H9 (cell line): ENCODE measurements at regions not wholly inside any gene's neighbourhood (a gene's known extent, or its start where the extent isn't known, plus 50 kb on each side); places are given as distances from the start of the nearest gene placed in this dataset.

Experiments used
- DNase-seq: peaks from one replicate; pipeline ENCODE4 v3.0.0-alpha.2; 2017
- H2AFZ ChIP-seq: one replicate; pipeline ENCODE4 v1.6.1; 2013; ENCODE audit warnings: mild to moderate bottlenecking, low read length, control low read depth, moderate library complexity
- H2AK5ac ChIP-seq: 2 replicates; pipeline ENCODE4 v1.6.1; 2013; ENCODE audit warnings: low read length, control low read depth, mixed read lengths; ENCODE audit not compliant: insufficient read length
- H2BK120ac ChIP-seq: one replicate; pipeline ENCODE4 v1.6.1; 2013; ENCODE audit warnings: low read depth, mild to moderate bottlenecking, low read length, control low read depth, inconsistent platforms; ENCODE audit not compliant: poor library complexity, severe bottlenecking
- H2BK12ac ChIP-seq: 2 replicates; pipeline ENCODE4 v1.6.1; 2013; ENCODE audit warnings: low read length, control low read depth, mixed read lengths, low read depth; ENCODE audit not compliant: insufficient read length
- H2BK15ac ChIP-seq: 2 replicates; pipeline ENCODE4 v1.6.1; 2013; ENCODE audit warnings: low read depth, low read length, control low read depth
- H2BK20ac ChIP-seq: one replicate; pipeline ENCODE4 v1.6.1; 2013; ENCODE audit warnings: low read depth, mild to moderate bottlenecking, low read length, control low read depth, inconsistent platforms; ENCODE audit not compliant: poor library complexity, severe bottlenecking
- H2BK5ac ChIP-seq: 2 replicates; pipeline ENCODE4 v1.6.1; 2013; ENCODE audit warnings: low read length, control low read depth, mixed read lengths; ENCODE audit not compliant: insufficient read length
- H3K14ac ChIP-seq: 2 replicates; pipeline ENCODE4 v1.6.1; 2013; ENCODE audit warnings: low read length, control low read depth; ENCODE audit not compliant: insufficient read depth
- H3K18ac ChIP-seq: 2 replicates; pipeline ENCODE4 v1.6.1; 2013; ENCODE audit warnings: low read depth, mild to moderate bottlenecking, mixed read lengths, low read length, control low read depth; ENCODE audit not compliant: insufficient read length
- H3K23ac ChIP-seq: 2 replicates; pipeline ENCODE4 v1.6.1; 2013; ENCODE audit warnings: low read length, control low read depth, mixed read lengths, low read depth; ENCODE audit not compliant: insufficient read length
- H3K23me2 ChIP-seq: 2 replicates; pipeline ENCODE4 v1.6.1; 2013; ENCODE audit warnings: low read depth, mild to moderate bottlenecking, mixed read lengths, low read length, control low read depth; ENCODE audit not compliant: insufficient read length, poor library complexity, severe bottlenecking
- H3K27ac ChIP-seq: 2 replicates; pipeline ENCODE4 v1.5.1; 2013; ENCODE audit warnings: low read length, control low read depth, mixed read lengths, low read depth; ENCODE audit not compliant: insufficient read length
- H3K27me3 ChIP-seq: 2 replicates; pipeline ENCODE4 v1.6.1; 2013; ENCODE audit warnings: low read length, control low read depth, inconsistent platforms; ENCODE audit not compliant: insufficient read depth
- H3K4ac ChIP-seq: 2 replicates; pipeline ENCODE4 v1.6.1; 2013; ENCODE audit warnings: low read depth, mild to moderate bottlenecking, control low read depth, inconsistent platforms, low read length, moderate library complexity
- H3K4me1 ChIP-seq: 2 replicates; pipeline ENCODE4 v1.6.1; 2013; ENCODE audit warnings: low read length, control low read depth, inconsistent platforms; ENCODE audit not compliant: insufficient read depth
- H3K4me2 ChIP-seq: 2 replicates; pipeline ENCODE4 v1.6.1; 2013; ENCODE audit warnings: low read length, control low read depth, mixed read lengths; ENCODE audit not compliant: insufficient read length, insufficient read depth
- H3K56ac ChIP-seq: 2 replicates; pipeline ENCODE4 v1.6.1; 2013; ENCODE audit warnings: low read depth, mild to moderate bottlenecking, mixed read lengths, low read length, control low read depth; ENCODE audit not compliant: insufficient read length
- H3K79me1 ChIP-seq: 2 replicates; pipeline ENCODE4 v1.6.1; 2013; ENCODE audit warnings: low read depth, mild to moderate bottlenecking, moderate library complexity, low read length, control low read depth, inconsistent platforms; ENCODE audit not compliant: insufficient read depth, poor library complexity, severe bottlenecking
- H3K79me2 ChIP-seq: 2 replicates; pipeline ENCODE4 v1.6.1; 2013; ENCODE audit warnings: low read length, control low read depth, inconsistent platforms; ENCODE audit not compliant: insufficient read depth
- H3K9ac ChIP-seq: 2 replicates; pipeline ENCODE4 v1.6.1; 2013; ENCODE audit warnings: low read length, control low read depth, mixed read lengths; ENCODE audit not compliant: insufficient read length; ENCODE audit errors: extremely low read depth
- H3K9me3 ChIP-seq: one replicate; pipeline ENCODE4 v1.6.1; 2013; ENCODE audit warnings: low read depth, low read length, inconsistent platforms; ENCODE audit not compliant: control insufficient read depth
- H3T11ph ChIP-seq: one replicate; pipeline ENCODE4 v1.6.1; 2013; ENCODE audit warnings: mild to moderate bottlenecking, low read length, control low read depth, inconsistent platforms
- H4K20me1 ChIP-seq: one replicate; pipeline ENCODE4 v1.6.1; 2013; ENCODE audit not compliant: control insufficient read depth, insufficient read length, insufficient read depth
- H4K5ac ChIP-seq: 2 replicates; pipeline ENCODE4 v1.6.1; 2013; ENCODE audit warnings: low read depth, mild to moderate bottlenecking, mixed read lengths, low read length, control low read depth; ENCODE audit not compliant: insufficient read length
- H4K8ac ChIP-seq: replicated peaks from 2 replicates; pipeline ENCODE4 v1.6.1; 2013; ENCODE audit warnings: low read length, control low read depth, mixed read lengths, low read depth; ENCODE audit not compliant: insufficient read length
- H4K91ac ChIP-seq: 2 replicates; pipeline ENCODE4 v1.6.1; 2013; ENCODE audit warnings: low read depth, mild to moderate bottlenecking, moderate library complexity, mixed read lengths, low read length, control low read depth; ENCODE audit not compliant: insufficient read length
- H3K27ac Mint-ChIP-seq, 3 experiments: 2 replicates in 2 of 3; 3 replicates in 1 of 3; pipeline ENCODE4 v1.8.0; 2020 to 2021; ENCODE audit warnings: mixed read lengths in 3 of 3, mild to moderate bottlenecking in 1 of 3, moderate library complexity in 1 of 3
- H3K27me3 Mint-ChIP-seq: 2 replicates; pipeline ENCODE4 v1.8.0; 2021; ENCODE audit warnings: low read depth, mild to moderate bottlenecking, moderate library complexity, mixed read lengths
- H3K36me3 Mint-ChIP-seq, 3 experiments: 2 replicates in 2 of 3; 3 replicates in 1 of 3; pipeline ENCODE4 v1.8.0; 2020 to 2021; ENCODE audit warnings: low read depth in 3 of 3, mixed read lengths in 3 of 3; ENCODE audit not compliant: insufficient read depth in 1 of 3
- H3K4me1 Mint-ChIP-seq, 2 experiments: 2 replicates each; pipeline ENCODE4 v1.8.0; 2020; ENCODE audit warnings: mixed read lengths in 2 of 2
- H3K4me3 Mint-ChIP-seq, 2 experiments: 2 replicates in 1 of 2; 3 replicates in 1 of 2; pipeline ENCODE4 v1.8.0; 2020 to 2021; ENCODE audit warnings: mild to moderate bottlenecking in 2 of 2, mixed read lengths in 2 of 2, moderate library complexity in 1 of 2
- H3K9me3 Mint-ChIP-seq, 2 experiments: 2 replicates in 1 of 2; 3 replicates in 1 of 2; pipeline ENCODE4 v1.8.0; 2020; ENCODE audit warnings: mild to moderate bottlenecking in 2 of 2, mixed read lengths in 2 of 2, moderate library complexity in 1 of 2
- CTCF ChIP-seq: fragments of 200-600 bp; sonication (generic); conservative IDR thresholded peaks from 3 replicates; pipeline ENCODE4 v1.8.0; 2021; ENCODE audit warnings: antibody characterized with exemption, mild to moderate bottlenecking
- WGBS: extraction: QIAGEN DNeasy Blood & Tissue Kit; methylation state at CpG from one replicate; pipeline ENCODE4 v1.1.7; 2013; ENCODE audit warnings: missing lambda C conversion rate, low lambda C conversion rate, mixed read lengths; ENCODE audit not compliant: insufficient read length; ENCODE audit errors: extremely low coverage; 5-methylcytosine and 5-hydroxymethylcytosine counted together

GRCh38 chr2:193326296-193326695 lies 1131.6 kb upstream of the TMEFF2 start:
- Mint-ChIP-seq H3K27ac (no peak overlapping the region; a peak in 1 of 7 replicates), H3K4me3 (no peak overlapping the region), H3K36me3 (no peaks in the 10 kb centered on the region), H3K9me3 (no peaks in the 10 kb centered on the region), H3K27me3 (no peaks in the 10 kb centered on the region), H3K4me1 (peaks cover 3% of the 10 kb centered on the region in 2 experiments; a peak in 2 of 4 replicates)
- no peak overlapping the region for H4K8ac ChIP-seq
- no peak overlapping the region for H2BK20ac ChIP-seq
- DNase-seq: no peak
- no peak overlapping the region for H3K4me2 ChIP-seq
- H3K56ac ChIP-seq: no peak overlapping the region
- H3K14ac ChIP-seq: no peak overlapping the region
- H2BK5ac ChIP-seq: no peak overlapping the region
- H3K23me2 ChIP-seq: no peaks in the 10 kb centered on the region
- H3K4me1 ChIP-seq: no peaks in the 10 kb centered on the region
- H3K23ac ChIP-seq: no peak overlapping the region
- H2BK15ac ChIP-seq: no peak overlapping the region
- no peak overlapping the region for H4K91ac ChIP-seq
- H3K9me3 ChIP-seq: no peaks in the 10 kb centered on the region
- no peak overlapping the region for H3K27ac ChIP-seq
- H3K27me3 ChIP-seq: no peaks in the 10 kb centered on the region
- no peak overlapping the region for H4K5ac ChIP-seq
- no peaks in the 10 kb centered on the region for H3K79me1 ChIP-seq
- no peak overlapping the region for H2AFZ ChIP-seq
- H3T11ph ChIP-seq: no peak overlapping the region
- no peak overlapping the region for H3K4ac ChIP-seq
- H2BK12ac ChIP-seq: no peak overlapping the region
- H3K9ac ChIP-seq: no peak overlapping the region
- H2BK120ac ChIP-seq: no peak overlapping the region
- WGBS: no CpG with 5 or more reads among the region's 4 CpGs
- H4K20me1 ChIP-seq: no peaks in the 10 kb centered on the region
- no peak for TF ChIP-seq CTCF
- H2AK5ac ChIP-seq: no peak overlapping the region
- no peak overlapping the region for H3K18ac ChIP-seq
- H3K79me2 ChIP-seq: no peaks in the 10 kb centered on the region
